SK-N-SH treated with all-trans-retinoic acid at 6 μM for 48 hours (cell line): ENCODE measurements at regions not wholly inside any gene's neighbourhood (a gene's known extent, or its start where the extent isn't known, plus 50 kb on each side); places are given as distances from the start of the nearest gene placed in this dataset.

Experiments used
- ATAC-seq: fragments of 200-7000 bp; cut with Tn5 transposase; 3 replicates; pipeline ENCODE4 v1.9.1; 2020; ENCODE audit warnings: mild to moderate bottlenecking, moderate library complexity
- ARNTL ChIP-seq: fragments of 450-650 bp; formaldehyde crosslinking; IDR thresholded peaks from 2 replicates; pipeline ENCODE4 v1.5.0; 2020; ENCODE audit warnings: low read depth, mild to moderate bottlenecking, moderate library complexity, borderline replicate concordance
- BACH2 ChIP-seq: fragments of 250-450 bp; sonication (Bioruptor Pico); IDR thresholded peaks from 2 replicates; pipeline ENCODE4 v1.9.0; 2021; ENCODE audit warnings: mild to moderate bottlenecking, borderline replicate concordance
- CSDC2 ChIP-seq: fragments of 250-450 bp; sonication (Bioruptor Pico); IDR thresholded peaks from 2 replicates; pipeline ENCODE4 v1.5.0; 2020; ENCODE audit warnings: mild to moderate bottlenecking, moderate library complexity
- ESRRG ChIP-seq: fragments of 250-450 bp; sonication (Bioruptor Pico); IDR thresholded peaks from 2 replicates; pipeline ENCODE4 v1.6.1; 2021; ENCODE audit warnings: mild to moderate bottlenecking
- GLIS3 ChIP-seq: fragments of 250-450 bp; sonication (Bioruptor Pico); IDR thresholded peaks from 2 replicates; pipeline ENCODE4 v1.5.0; 2020; ENCODE audit warnings: mild to moderate bottlenecking, moderate library complexity
- ISL1 ChIP-seq: fragments of 250-450 bp; sonication (Bioruptor Pico); IDR thresholded peaks from 2 replicates; pipeline ENCODE4 v2.1.2; 2022; ENCODE audit warnings: mild to moderate bottlenecking, moderate library complexity
- OSR1 ChIP-seq: fragments of 250-450 bp; sonication (Bioruptor Pico); IDR thresholded peaks from 2 replicates; pipeline ENCODE4 v1.8.0; 2022; ENCODE audit warnings: moderate library complexity, mild to moderate bottlenecking, inconsistent platforms
- PPARA ChIP-seq: fragments of 250-450 bp; sonication (Bioruptor Pico); IDR thresholded peaks from 2 replicates; pipeline ENCODE4 v1.5.0; 2020; ENCODE audit warnings: mild to moderate bottlenecking, borderline replicate concordance
- RARB ChIP-seq: fragments of 250-450 bp; sonication (Bioruptor Pico); IDR thresholded peaks from 2 replicates; pipeline ENCODE4 v1.8.0; 2021; ENCODE audit warnings: mild to moderate bottlenecking, moderate library complexity
- SNAI2 ChIP-seq: fragments of 250-450 bp; sonication (Bioruptor Pico); IDR thresholded peaks from 2 replicates; pipeline ENCODE4 v1.5.0; 2020; ENCODE audit warnings: mild to moderate bottlenecking, moderate library complexity
- TCF4 ChIP-seq: fragments of 250-450 bp; sonication (Bioruptor Pico); IDR thresholded peaks from 2 replicates; pipeline ENCODE4 v1.8.0; 2021; ENCODE audit warnings: mild to moderate bottlenecking, moderate library complexity, borderline replicate concordance
- TOX ChIP-seq: fragments of 250-450 bp; sonication (Bioruptor Pico); IDR thresholded peaks from 2 replicates; pipeline ENCODE4 v1.8.0; 2021; ENCODE audit warnings: mild to moderate bottlenecking, moderate library complexity, borderline replicate concordance
- ZC3H10 ChIP-seq: fragments of 250-450 bp; sonication (Bioruptor Pico); IDR thresholded peaks from 2 replicates; pipeline ENCODE4 v1.5.1; 2021; ENCODE audit warnings: mild to moderate bottlenecking, moderate library complexity
- ZFP3 ChIP-seq: fragments of 250-450 bp; sonication (Bioruptor Pico); IDR thresholded peaks from 2 replicates; pipeline ENCODE4 v1.5.0; 2020; ENCODE audit warnings: mild to moderate bottlenecking, moderate library complexity
- ZFP30 ChIP-seq: fragments of 450-650 bp; formaldehyde crosslinking; IDR thresholded peaks from 2 replicates; pipeline ENCODE4 v1.5.0; 2022; ENCODE audit warnings: mild to moderate bottlenecking, moderate library complexity
- ZNF565 ChIP-seq: fragments of 450-650 bp; formaldehyde crosslinking; conservative IDR thresholded peaks from 2 replicates; pipeline ENCODE4 v1.5.0; 2020; ENCODE audit warnings: low read depth, mild to moderate bottlenecking, moderate library complexity
- ZNF70 ChIP-seq: fragments of 450-650 bp; formaldehyde crosslinking; IDR thresholded peaks from 2 replicates; pipeline ENCODE4 v1.5.0; 2020; ENCODE audit warnings: mild to moderate bottlenecking, moderate library complexity
- ZNF8 ChIP-seq: fragments of 450-650 bp; formaldehyde crosslinking; IDR thresholded peaks from 2 replicates; pipeline ENCODE4 v1.5.0; 2020; ENCODE audit warnings: mild to moderate bottlenecking, moderate library complexity
- TF ChIP-seq, protein P1 (sequence below): fragments of 250-450 bp; sonication (Bioruptor Pico); IDR thresholded peaks from 2 replicates; pipeline ENCODE4 v1.5.0; 2020; ENCODE audit warnings: mild to moderate bottlenecking, moderate library complexity
- TF ChIP-seq, protein P2 (sequence below): fragments of 250-450 bp; sonication (Bioruptor Pico); IDR thresholded peaks from 2 replicates; pipeline ENCODE4 v1.8.0; 2020; ENCODE audit warnings: mild to moderate bottlenecking, moderate library complexity, borderline replicate concordance
- TF ChIP-seq, protein P3 (sequence below): fragments of 250-450 bp; sonication (Bioruptor Pico); IDR thresholded peaks from 2 replicates; pipeline ENCODE4 v1.5.1; 2020; ENCODE audit warnings: low read depth, mild to moderate bottlenecking, moderate library complexity
- TF ChIP-seq, protein P4 (sequence below): fragments of 250-450 bp; sonication (Bioruptor Pico); IDR thresholded peaks from 2 replicates; pipeline ENCODE4 v1.5.1; 2021; ENCODE audit warnings: mild to moderate bottlenecking, moderate library complexity
- TF ChIP-seq, protein P5 (sequence below): fragments of 250-450 bp; sonication (Bioruptor Pico); IDR thresholded peaks from 2 replicates; pipeline ENCODE4 v1.8.0; 2021; ENCODE audit warnings: low read depth, mild to moderate bottlenecking, moderate library complexity, borderline replicate concordance

DNA sequence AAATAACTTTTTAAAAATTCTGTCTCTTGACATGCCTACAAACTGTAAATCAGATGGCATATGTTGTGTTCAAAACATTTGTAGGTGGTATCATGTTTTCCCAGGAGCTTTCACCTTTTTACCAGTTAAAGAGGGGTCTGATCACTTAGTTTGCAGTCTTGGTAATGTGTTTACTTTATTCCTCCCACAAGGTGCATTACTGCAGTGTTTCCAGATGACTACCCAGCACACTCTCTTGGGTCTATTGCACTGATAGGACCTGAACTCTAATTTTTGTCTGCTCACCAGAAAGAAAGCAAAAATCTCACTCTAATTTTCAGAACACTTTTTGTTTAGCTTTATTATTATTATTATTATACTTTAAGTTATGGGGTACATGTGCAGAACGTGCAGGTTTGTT is 734.1 kb downstream of the GBE1 start:
- TF ChIP-seq ZC3H10 (CRISPR knock-in tag), result no peak
- TF ChIP-seq ZFP3, result no peak
- TF ChIP-seq, protein P1, sequence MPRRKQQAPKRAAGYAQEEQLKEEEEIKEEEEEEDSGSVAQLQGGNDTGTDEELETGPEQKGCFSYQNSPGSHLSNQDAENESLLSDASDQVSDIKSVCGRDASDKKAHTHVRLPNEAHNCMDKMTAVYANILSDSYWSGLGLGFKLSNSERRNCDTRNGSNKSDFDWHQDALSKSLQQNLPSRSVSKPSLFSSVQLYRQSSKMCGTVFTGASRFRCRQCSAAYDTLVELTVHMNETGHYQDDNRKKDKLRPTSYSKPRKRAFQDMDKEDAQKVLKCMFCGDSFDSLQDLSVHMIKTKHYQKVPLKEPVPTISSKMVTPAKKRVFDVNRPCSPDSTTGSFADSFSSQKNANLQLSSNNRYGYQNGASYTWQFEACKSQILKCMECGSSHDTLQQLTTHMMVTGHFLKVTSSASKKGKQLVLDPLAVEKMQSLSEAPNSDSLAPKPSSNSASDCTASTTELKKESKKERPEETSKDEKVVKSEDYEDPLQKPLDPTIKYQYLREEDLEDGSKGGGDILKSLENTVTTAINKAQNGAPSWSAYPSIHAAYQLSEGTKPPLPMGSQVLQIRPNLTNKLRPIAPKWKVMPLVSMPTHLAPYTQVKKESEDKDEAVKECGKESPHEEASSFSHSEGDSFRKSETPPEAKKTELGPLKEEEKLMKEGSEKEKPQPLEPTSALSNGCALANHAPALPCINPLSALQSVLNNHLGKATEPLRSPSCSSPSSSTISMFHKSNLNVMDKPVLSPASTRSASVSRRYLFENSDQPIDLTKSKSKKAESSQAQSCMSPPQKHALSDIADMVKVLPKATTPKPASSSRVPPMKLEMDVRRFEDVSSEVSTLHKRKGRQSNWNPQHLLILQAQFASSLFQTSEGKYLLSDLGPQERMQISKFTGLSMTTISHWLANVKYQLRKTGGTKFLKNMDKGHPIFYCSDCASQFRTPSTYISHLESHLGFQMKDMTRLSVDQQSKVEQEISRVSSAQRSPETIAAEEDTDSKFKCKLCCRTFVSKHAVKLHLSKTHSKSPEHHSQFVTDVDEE (CRISPR knock-in tag), result no peak
- no peak for TF ChIP-seq OSR1 (CRISPR knock-in tag)
- TF ChIP-seq PPARA (CRISPR knock-in tag), result no peak
- TF ChIP-seq, protein P2, sequence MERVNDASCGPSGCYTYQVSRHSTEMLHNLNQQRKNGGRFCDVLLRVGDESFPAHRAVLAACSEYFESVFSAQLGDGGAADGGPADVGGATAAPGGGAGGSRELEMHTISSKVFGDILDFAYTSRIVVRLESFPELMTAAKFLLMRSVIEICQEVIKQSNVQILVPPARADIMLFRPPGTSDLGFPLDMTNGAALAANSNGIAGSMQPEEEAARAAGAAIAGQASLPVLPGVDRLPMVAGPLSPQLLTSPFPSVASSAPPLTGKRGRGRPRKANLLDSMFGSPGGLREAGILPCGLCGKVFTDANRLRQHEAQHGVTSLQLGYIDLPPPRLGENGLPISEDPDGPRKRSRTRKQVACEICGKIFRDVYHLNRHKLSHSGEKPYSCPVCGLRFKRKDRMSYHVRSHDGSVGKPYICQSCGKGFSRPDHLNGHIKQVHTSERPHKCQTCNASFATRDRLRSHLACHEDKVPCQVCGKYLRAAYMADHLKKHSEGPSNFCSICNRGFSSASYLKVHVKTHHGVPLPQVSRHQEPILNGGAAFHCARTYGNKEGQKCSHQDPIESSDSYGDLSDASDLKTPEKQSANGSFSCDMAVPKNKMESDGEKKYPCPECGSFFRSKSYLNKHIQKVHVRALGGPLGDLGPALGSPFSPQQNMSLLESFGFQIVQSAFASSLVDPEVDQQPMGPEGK (CRISPR knock-in tag), result no peak
- no peak for TF ChIP-seq ZNF565
- TF ChIP-seq TCF4 (CRISPR knock-in tag), result no peak
- TF ChIP-seq, protein P3, sequence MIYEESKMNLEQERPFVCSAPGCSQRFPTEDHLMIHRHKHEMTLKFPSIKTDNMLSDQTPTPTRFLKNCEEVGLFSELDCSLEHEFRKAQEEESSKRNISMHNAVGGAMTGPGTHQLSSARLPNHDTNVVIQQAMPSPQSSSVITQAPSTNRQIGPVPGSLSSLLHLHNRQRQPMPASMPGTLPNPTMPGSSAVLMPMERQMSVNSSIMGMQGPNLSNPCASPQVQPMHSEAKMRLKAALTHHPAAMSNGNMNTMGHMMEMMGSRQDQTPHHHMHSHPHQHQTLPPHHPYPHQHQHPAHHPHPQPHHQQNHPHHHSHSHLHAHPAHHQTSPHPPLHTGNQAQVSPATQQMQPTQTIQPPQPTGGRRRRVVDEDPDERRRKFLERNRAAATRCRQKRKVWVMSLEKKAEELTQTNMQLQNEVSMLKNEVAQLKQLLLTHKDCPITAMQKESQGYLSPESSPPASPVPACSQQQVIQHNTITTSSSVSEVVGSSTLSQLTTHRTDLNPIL (CRISPR knock-in tag), result no peak
- TF ChIP-seq TOX (CRISPR knock-in tag), result no peak
- no peak for TF ChIP-seq BACH2
- TF ChIP-seq ZNF70 (CRISPR knock-in tag), result no peak
- TF ChIP-seq ESRRG, result no peak
- no peak for TF ChIP-seq CSDC2 (CRISPR knock-in tag)
- TF ChIP-seq RARB (CRISPR knock-in tag), result no peak
- TF ChIP-seq ARNTL (CRISPR knock-in tag), result no peak
- TF ChIP-seq SNAI2 (CRISPR knock-in tag), result no peak
- TF ChIP-seq, protein P4, sequence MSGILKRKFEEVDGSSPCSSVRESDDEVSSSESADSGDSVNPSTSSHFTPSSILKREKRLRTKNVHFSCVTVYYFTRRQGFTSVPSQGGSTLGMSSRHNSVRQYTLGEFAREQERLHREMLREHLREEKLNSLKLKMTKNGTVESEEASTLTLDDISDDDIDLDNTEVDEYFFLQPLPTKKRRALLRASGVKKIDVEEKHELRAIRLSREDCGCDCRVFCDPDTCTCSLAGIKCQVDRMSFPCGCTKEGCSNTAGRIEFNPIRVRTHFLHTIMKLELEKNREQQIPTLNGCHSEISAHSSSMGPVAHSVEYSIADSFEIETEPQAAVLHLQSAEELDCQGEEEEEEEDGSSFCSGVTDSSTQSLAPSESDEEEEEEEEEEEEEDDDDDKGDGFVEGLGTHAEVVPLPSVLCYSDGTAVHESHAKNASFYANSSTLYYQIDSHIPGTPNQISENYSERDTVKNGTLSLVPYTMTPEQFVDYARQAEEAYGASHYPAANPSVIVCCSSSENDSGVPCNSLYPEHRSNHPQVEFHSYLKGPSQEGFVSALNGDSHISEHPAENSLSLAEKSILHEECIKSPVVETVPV (CRISPR knock-in tag), result no peak
- TF ChIP-seq, protein P5, sequence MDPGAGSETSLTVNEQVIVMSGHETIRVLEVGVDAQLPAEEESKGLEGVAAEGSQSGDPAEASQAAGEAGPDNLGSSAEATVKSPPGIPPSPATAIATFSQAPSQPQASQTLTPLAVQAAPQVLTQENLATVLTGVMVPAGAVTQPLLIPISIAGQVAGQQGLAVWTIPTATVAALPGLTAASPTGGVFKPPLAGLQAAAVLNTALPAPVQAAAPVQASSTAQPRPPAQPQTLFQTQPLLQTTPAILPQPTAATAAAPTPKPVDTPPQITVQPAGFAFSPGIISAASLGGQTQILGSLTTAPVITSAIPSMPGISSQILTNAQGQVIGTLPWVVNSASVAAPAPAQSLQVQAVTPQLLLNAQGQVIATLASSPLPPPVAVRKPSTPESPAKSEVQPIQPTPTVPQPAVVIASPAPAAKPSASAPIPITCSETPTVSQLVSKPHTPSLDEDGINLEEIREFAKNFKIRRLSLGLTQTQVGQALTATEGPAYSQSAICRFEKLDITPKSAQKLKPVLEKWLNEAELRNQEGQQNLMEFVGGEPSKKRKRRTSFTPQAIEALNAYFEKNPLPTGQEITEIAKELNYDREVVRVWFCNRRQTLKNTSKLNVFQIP (CRISPR knock-in tag), result no peak
- no peak for TF ChIP-seq ZFP30 (CRISPR knock-in tag)
- ATAC-seq, result no peak

DNA sequence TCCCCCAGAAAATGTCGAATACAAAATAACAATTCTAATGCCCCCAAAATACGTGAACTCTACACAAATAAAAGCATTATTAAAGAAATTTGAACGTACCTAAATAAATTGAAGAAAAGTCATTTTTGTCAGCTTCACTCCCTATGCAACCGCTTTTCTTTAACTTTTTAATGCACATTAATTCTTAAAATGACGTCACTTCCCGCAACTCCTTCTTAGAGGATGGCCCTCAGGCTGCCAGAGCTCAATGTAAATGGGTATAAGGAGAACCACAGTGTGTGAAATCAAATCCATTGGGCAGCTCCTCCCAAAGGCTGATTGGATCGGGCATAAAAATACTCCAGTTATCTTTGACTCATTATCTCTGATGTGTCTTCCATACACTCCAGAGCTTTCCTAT is 736.9 kb downstream of the GBE1 start:
- no peak for ATAC-seq
- TF ChIP-seq GLIS3 (CRISPR knock-in tag) (no peak), CSDC2 (CRISPR knock-in tag) (no peak), SNAI2 (CRISPR knock-in tag) (no peak), ZFP3 (no peak), ZNF565 (no peak), ARNTL (CRISPR knock-in tag) (no peak), ISL1 (CRISPR knock-in tag) (no peak), ZNF8 (CRISPR knock-in tag) (no peak), PPARA (CRISPR knock-in tag) (no peak), BACH2 (no peak), ZNF70 (CRISPR knock-in tag) (no peak), TOX (CRISPR knock-in tag) (no peak)
- TF ChIP-seq, protein P3 (CRISPR knock-in tag), result no peak
- TF ChIP-seq, protein P2 (CRISPR knock-in tag), result no peak
